ENCODE measurements at regions not wholly inside any gene's neighbourhood (a gene's known extent, or its start where the extent isn't known, plus 50 kb on each side); places are given as distances from the start of the nearest gene placed in this dataset.

- intact Hi-C loops (cut with DNase I), result no loop called here
- Histone ChIP-seq H3K9me3 (no peaks in the 10 kb centered on the region), H3K27me3 (no peaks in the 10 kb centered on the region), H3K4me1 (no peaks in the 10 kb centered on the region), H3K27ac (no peak overlapping the region), H3K36me3 (no peaks in the 10 kb centered on the region), H3K4me3 (replicated peaks in 1 of 3) (no peak overlapping the region)
- TF ChIP-seq, protein P1, sequence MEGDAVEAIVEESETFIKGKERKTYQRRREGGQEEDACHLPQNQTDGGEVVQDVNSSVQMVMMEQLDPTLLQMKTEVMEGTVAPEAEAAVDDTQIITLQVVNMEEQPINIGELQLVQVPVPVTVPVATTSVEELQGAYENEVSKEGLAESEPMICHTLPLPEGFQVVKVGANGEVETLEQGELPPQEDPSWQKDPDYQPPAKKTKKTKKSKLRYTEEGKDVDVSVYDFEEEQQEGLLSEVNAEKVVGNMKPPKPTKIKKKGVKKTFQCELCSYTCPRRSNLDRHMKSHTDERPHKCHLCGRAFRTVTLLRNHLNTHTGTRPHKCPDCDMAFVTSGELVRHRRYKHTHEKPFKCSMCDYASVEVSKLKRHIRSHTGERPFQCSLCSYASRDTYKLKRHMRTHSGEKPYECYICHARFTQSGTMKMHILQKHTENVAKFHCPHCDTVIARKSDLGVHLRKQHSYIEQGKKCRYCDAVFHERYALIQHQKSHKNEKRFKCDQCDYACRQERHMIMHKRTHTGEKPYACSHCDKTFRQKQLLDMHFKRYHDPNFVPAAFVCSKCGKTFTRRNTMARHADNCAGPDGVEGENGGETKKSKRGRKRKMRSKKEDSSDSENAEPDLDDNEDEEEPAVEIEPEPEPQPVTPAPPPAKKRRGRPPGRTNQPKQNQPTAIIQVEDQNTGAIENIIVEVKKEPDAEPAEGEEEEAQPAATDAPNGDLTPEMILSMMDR (IDR thresholded peaks at IDR 0.05), result no peak
- TF ChIP-seq POLR2A (IDR thresholded peaks at IDR 0.05), result no peak
- WGBS, 2 donors, result 91% methylated on average over 4 of the region's 4 CpGs
- no peak for DNase-seq
Observed at GRCh38 chr5:155106221-155106620, 92.7 kb downstream of the KIF4B start.

- no peaks in the 10 kb centered on the region for H3K36me3 ChIP-seq
- no peak overlapping the region for H3K27ac ChIP-seq
- DNase-seq, result no peak
- WGBS, 2 donors, result 66 to 93% methylated on average over 3 of the region's 3 CpGs
- TF ChIP-seq POLR2A (IDR thresholded peaks at IDR 0.05), result no peak
- TF ChIP-seq, protein P1 (IDR thresholded peaks at IDR 0.05), result no peak
- no peaks in the 10 kb centered on the region for H3K9me3 ChIP-seq
- H3K4me3 ChIP-seq (replicated peaks in 1 of 3), result no peak overlapping the region
- intact Hi-C loops (cut with DNase I), result no loop called here
- H3K4me1 ChIP-seq, result no peaks in the 10 kb centered on the region
- H3K27me3 ChIP-seq, result no peaks in the 10 kb centered on the region
Observed at GRCh38 chr5:155113888-155114287, 100.3 kb downstream of the KIF4B start.

DNA sequence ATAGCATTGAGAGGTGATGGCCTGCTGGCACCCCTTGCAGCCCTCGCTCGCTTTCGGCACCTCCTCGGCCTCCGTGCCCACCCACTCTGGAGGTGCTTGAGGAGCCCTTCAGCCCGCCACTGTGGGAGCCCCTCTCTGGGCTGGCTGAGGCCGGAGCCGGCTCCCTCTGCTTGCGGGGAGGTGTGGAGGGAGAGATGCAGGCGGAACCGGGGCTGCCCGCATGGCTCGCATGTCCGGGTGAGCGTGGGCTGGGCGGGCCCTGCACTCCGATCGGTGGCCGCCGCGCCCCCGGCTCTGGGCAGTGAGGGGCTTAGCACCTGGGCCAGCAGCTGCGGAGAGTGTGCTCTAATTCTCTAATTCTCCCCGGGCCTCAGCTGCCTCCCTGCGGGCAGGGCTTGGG lies 101.1 kb downstream of the KIF4B start:
- intact Hi-C loops (cut with DNase I), result no loop called here
- H3K4me1 ChIP-seq, result no peaks in the 10 kb centered on the region
- no peaks in the 10 kb centered on the region for H3K36me3 ChIP-seq
- no peaks in the 10 kb centered on the region for H3K27me3 ChIP-seq
- H3K9me3 ChIP-seq, result no peaks in the 10 kb centered on the region
- H3K27ac ChIP-seq, result no peak overlapping the region
- no peak overlapping the region for H3K4me3 ChIP-seq (replicated peaks in 1 of 3)
- 98 to 100% methylated on average over 5 to 12 of the region's 25 CpGs for WGBS, 2 donors
- TF ChIP-seq, protein P1 (IDR thresholded peaks at IDR 0.05), result no peak
- no peak for TF ChIP-seq POLR2A (IDR thresholded peaks at IDR 0.05)
- DNase-seq, result no peak

- WGBS, 2 donors, result 83% methylated on average over 13 of the region's 13 CpGs
- intact Hi-C loops (cut with DNase I), result no loop called here
- H3K27ac ChIP-seq, result no peak overlapping the region
- no peaks in the 10 kb centered on the region for H3K27me3 ChIP-seq
- H3K9me3 ChIP-seq, result no peaks in the 10 kb centered on the region
- DNase-seq, result no peak
- no peak overlapping the region for H3K4me3 ChIP-seq (replicated peaks in 1 of 3)
- no peaks in the 10 kb centered on the region for H3K36me3 ChIP-seq
- H3K4me1 ChIP-seq, result no peaks in the 10 kb centered on the region
- TF ChIP-seq POLR2A (IDR thresholded peaks at IDR 0.05), result no peak
- TF ChIP-seq, protein P1 (IDR thresholded peaks at IDR 0.05), result no peak
Observed at GRCh38 chr5:155116456-155117251, 103.1 kb downstream of the KIF4B start.

GRCh38 chr5:155125551-155126095 lies 112.1 kb downstream of the KIF4B start:
- intact Hi-C loops (cut with DNase I), result no loop called here
- H3K4me3 ChIP-seq (replicated peaks in 1 of 3), result no peak overlapping the region
- H3K27me3 ChIP-seq, result no peaks in the 10 kb centered on the region
- no peaks in the 10 kb centered on the region for H3K4me1 ChIP-seq
- 22 to 27% methylated on average over 7 of the region's 7 CpGs for WGBS, 2 donors
- H3K9me3 ChIP-seq, result no peaks in the 10 kb centered on the region
- no peak overlapping the region for H3K27ac ChIP-seq
- H3K36me3 ChIP-seq, result no peaks in the 10 kb centered on the region
- TF ChIP-seq POLR2A (IDR thresholded peaks at IDR 0.05), result no peak
- TF ChIP-seq, protein P1 (IDR thresholded peaks at IDR 0.05), result no peak
- DNase-seq, result no peak
